ENCODE measurements at regions not wholly inside any gene's neighbourhood (a gene's known extent, or its start where the extent isn't known, plus 50 kb on each side); places are given as distances from the start of the nearest gene placed in this dataset.
"Not testable (repeated sequence)": the region's sequence is repeated elsewhere in the genome, so short reads cannot be mapped to it uniquely, and the experiment has no call there.

DNA sequence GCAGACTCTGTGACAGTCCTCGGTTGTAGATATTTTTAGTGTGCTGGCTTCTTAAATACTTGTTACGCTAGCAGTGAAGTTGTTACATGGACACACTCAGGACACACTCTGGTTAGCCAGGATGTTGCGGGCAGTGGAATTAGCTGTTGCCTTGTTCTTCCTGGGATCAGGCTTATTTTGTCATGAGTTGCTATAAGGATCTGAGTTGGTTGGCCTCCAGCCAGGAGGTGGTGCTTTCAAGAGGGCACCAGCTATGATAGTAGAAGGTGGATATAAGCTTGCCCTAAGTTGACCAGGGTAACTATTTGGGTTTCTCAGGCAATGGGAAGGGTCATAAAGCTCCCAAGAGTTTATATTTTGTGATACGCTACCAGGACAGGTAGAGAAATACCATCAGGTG lies 150.1 kb upstream of the C1GALT1 start:
- Histone ChIP-seq H3K4me1 (no peaks in the 10 kb centered on the region), H3K36me3 (ENCODE audit: control insufficient read depth, insufficient read depth, low read length) (no peaks in the 10 kb centered on the region), H3K9me3 (peaks cover 8% of the 10 kb centered on the region; the same call in 1 of the 2 replicates), H3K4me3 (ENCODE audit: low read depth, low read length) (no peak overlapping the region), H3K27me3 (replicated peaks; ENCODE audit: control insufficient read depth, insufficient read depth, low read length) (no peaks in the 10 kb centered on the region)
- Mint-ChIP-seq H3K4me3 (ENCODE audit: unreplicated experiment) (no peak overlapping the region), H3K9me3 (ENCODE audit: unreplicated experiment) (peaks cover 10% of the 10 kb centered on the region), H3K27ac (ENCODE audit: unreplicated experiment) (no peak overlapping the region), H3K27me3 (ENCODE audit: insufficient read depth, unreplicated experiment) (peaks cover 2% of the 10 kb centered on the region), H3K4me1 (ENCODE audit: low read depth, unreplicated experiment) (no peaks in the 10 kb centered on the region), H3K36me3 (ENCODE audit: insufficient read depth, unreplicated experiment) (no peaks in the 10 kb centered on the region)
- POLR2A ChIA-PET = no interaction called here
- CTCF ChIA-PET = no interaction called here
- TF ChIP-seq, protein P1, sequence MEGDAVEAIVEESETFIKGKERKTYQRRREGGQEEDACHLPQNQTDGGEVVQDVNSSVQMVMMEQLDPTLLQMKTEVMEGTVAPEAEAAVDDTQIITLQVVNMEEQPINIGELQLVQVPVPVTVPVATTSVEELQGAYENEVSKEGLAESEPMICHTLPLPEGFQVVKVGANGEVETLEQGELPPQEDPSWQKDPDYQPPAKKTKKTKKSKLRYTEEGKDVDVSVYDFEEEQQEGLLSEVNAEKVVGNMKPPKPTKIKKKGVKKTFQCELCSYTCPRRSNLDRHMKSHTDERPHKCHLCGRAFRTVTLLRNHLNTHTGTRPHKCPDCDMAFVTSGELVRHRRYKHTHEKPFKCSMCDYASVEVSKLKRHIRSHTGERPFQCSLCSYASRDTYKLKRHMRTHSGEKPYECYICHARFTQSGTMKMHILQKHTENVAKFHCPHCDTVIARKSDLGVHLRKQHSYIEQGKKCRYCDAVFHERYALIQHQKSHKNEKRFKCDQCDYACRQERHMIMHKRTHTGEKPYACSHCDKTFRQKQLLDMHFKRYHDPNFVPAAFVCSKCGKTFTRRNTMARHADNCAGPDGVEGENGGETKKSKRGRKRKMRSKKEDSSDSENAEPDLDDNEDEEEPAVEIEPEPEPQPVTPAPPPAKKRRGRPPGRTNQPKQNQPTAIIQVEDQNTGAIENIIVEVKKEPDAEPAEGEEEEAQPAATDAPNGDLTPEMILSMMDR (IDR thresholded peaks at IDR 0.05; ENCODE audit: insufficient read depth in 1 of 2, low read depth in 1 of 2, low read length in 1 of 2, severe bottlenecking in 1 of 2, unreplicated experiment in 1 of 2) = no peak
- intact Hi-C loops (cut with micrococcal nuclease; ENCODE audit: unreplicated experiment) = no loop called here
- BruUV-seq (replicated peaks) = no TSS peak
- DNase-seq = no peak

DNA sequence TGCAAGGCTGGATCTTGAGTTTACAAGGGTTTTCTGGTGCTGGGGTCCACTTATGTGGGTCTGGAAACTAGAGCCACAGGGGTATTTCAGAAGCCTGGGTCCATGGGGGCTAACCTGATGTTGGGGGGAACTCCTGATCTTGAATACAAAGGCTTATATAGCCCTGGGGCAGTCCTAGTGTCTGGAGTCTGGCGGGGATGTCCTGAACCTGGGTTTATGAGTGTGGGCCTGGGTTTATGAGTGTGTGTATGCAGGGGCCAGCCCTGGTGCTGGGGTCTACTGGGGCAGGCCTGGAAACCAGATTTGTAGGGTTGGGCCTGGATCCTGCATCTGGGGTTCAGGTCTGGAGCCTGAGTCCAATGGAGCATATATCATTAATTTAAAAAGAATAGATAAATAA lies 146.5 kb upstream of the C1GALT1 start:
- Histone ChIP-seq H3K36me3 (ENCODE audit: control insufficient read depth, insufficient read depth, low read length) (no peaks in the 10 kb centered on the region), H3K4me1 (no peaks in the 10 kb centered on the region), H3K27me3 (replicated peaks; ENCODE audit: control insufficient read depth, insufficient read depth, low read length) (no peaks in the 10 kb centered on the region), H3K9me3 (peaks cover 5% of the 10 kb centered on the region; the same call in 1 of the 2 replicates), H3K4me3 (ENCODE audit: low read depth, low read length) (no peak overlapping the region)
- no peak overlapping the region for H3K27ac Mint-ChIP-seq (ENCODE audit: unreplicated experiment)
- H3K4me3 Mint-ChIP-seq (ENCODE audit: unreplicated experiment) = no peak overlapping the region
- no TSS peak for BruUV-seq (replicated peaks)
- DNase-seq = no peak
- POLR2A ChIA-PET = no interaction called here
- TF ChIP-seq, protein P1 (IDR thresholded peaks at IDR 0.05; ENCODE audit: insufficient read depth in 1 of 2, low read depth in 1 of 2, low read length in 1 of 2, severe bottlenecking in 1 of 2, unreplicated experiment in 1 of 2) = no peak
- H3K36me3 Mint-ChIP-seq (ENCODE audit: insufficient read depth, unreplicated experiment) = no peaks in the 10 kb centered on the region
- intact Hi-C loops (cut with micrococcal nuclease; ENCODE audit: unreplicated experiment) = no loop called here
- H3K27me3 Mint-ChIP-seq (ENCODE audit: insufficient read depth, unreplicated experiment) = no peaks in the 10 kb centered on the region
- H3K4me1 Mint-ChIP-seq (ENCODE audit: low read depth, unreplicated experiment) = no peaks in the 10 kb centered on the region
- CTCF ChIA-PET = no interaction called here
- no peaks in the 10 kb centered on the region for H3K9me3 Mint-ChIP-seq (ENCODE audit: unreplicated experiment)

DNA sequence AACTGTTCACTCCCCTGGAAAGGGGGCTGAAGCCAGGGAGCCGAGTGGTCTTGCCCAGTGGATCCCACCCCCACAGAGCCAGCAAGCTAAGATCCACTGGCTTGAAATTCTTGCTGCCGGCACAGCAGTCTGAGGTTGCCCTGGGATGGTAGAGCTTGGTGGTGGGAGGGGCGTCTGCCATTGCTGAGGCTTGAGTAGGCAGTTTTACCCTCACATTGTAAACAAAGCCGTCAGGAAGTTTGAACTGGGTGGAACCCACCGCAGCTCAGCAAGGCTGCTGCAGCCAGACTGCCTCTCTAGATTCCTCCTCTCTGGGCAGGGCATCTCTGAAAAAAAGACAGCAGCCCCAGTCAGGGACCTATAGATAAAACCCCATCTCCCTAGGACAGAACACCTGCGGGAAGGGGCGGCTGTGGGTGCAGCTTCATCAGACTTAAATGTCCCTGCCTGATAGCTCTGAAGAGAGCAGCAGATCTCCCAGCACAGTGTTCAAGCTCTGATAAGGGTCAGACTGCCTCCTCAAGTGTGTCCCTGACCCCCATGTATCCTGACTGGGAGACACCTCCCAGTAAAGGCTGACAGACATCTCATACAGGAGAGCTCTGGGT lies 140.0 kb upstream of the C1GALT1 start:
- CTCF ChIA-PET; BruUV-seq (replicated peaks): not testable (repeated sequence)
- POLR2A ChIA-PET = interaction anchor here (0.6 kb wide), 1 partner anchor 20 kb away, joined by 5 read pairs; no protein-coding TSS in a partner anchor

DNA sequence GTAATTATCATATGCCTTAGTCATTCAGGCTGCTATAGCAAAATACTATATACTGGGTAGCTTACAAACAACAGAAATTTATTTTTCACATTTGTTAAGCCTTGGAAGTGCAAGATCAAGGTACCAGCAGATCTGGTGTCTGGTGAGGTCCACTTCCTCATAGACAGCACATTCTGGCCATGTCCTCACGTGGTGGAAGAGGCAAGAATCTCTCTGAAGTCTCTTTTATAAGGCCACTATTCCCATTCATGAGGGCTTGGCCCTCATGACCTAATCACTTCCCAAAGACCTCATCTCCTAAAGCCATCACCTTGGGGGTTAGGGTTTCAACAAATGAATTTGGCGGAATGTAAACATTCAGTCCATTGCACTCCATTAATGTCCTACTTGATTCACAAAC lies 137.5 kb upstream of the C1GALT1 start:
- Mint-ChIP-seq H3K4me3 (ENCODE audit: unreplicated experiment) (no peak overlapping the region), H3K27me3 (ENCODE audit: insufficient read depth, unreplicated experiment) (no peaks in the 10 kb centered on the region), H3K4me1 (ENCODE audit: low read depth, unreplicated experiment) (no peaks in the 10 kb centered on the region), H3K36me3 (ENCODE audit: insufficient read depth, unreplicated experiment) (no peaks in the 10 kb centered on the region), H3K27ac (ENCODE audit: unreplicated experiment) (no peak overlapping the region), H3K9me3 (ENCODE audit: unreplicated experiment) (peaks cover 10% of the 10 kb centered on the region)
- Histone ChIP-seq H3K4me1 (no peaks in the 10 kb centered on the region), H3K9me3 (no peaks in the 10 kb centered on the region; the same call in 1 of the 2 replicates), H3K27me3 (replicated peaks; ENCODE audit: control insufficient read depth, insufficient read depth, low read length) (no peaks in the 10 kb centered on the region), H3K36me3 (ENCODE audit: control insufficient read depth, insufficient read depth, low read length) (no peaks in the 10 kb centered on the region), H3K4me3 (ENCODE audit: low read depth, low read length) (no peak overlapping the region)
- CTCF ChIA-PET = no interaction called here
- POLR2A ChIA-PET = no interaction called here
- no TSS peak for BruUV-seq (replicated peaks)
- TF ChIP-seq, protein P1 (IDR thresholded peaks at IDR 0.05; ENCODE audit: insufficient read depth in 1 of 2, low read depth in 1 of 2, low read length in 1 of 2, severe bottlenecking in 1 of 2, unreplicated experiment in 1 of 2) = no peak
- no peak for DNase-seq
- intact Hi-C loops (cut with micrococcal nuclease; ENCODE audit: unreplicated experiment) = no loop called here

More for the DNA sequence above, 140.0 kb upstream of the C1GALT1 start:
- intact Hi-C loops (cut with micrococcal nuclease; ENCODE audit: unreplicated experiment); H3K4me1 Mint-ChIP-seq (ENCODE audit: low read depth, unreplicated experiment); H3K9me3 Mint-ChIP-seq (ENCODE audit: unreplicated experiment); DNase-seq; H3K27ac Mint-ChIP-seq (ENCODE audit: unreplicated experiment); H3K27me3 ChIP-seq (replicated peaks; ENCODE audit: control insufficient read depth, insufficient read depth, low read length); H3K4me1 ChIP-seq; H3K36me3 ChIP-seq (ENCODE audit: control insufficient read depth, insufficient read depth, low read length); H3K36me3 Mint-ChIP-seq (ENCODE audit: insufficient read depth, unreplicated experiment); H3K4me3 Mint-ChIP-seq (ENCODE audit: unreplicated experiment); H3K9me3 ChIP-seq; H3K4me3 ChIP-seq (ENCODE audit: low read depth, low read length); H3K27me3 Mint-ChIP-seq (ENCODE audit: insufficient read depth, unreplicated experiment): not testable (repeated sequence)
